MM.1S (cell line): ENCODE measurements at regions not wholly inside any gene's neighbourhood (a gene's known extent, or its start where the extent isn't known, plus 50 kb on each side); places are given as distances from the start of the nearest gene placed in this dataset.

Source experiments
- EZH2phosphoT487 ChIP-seq: fragments of 300-600 bp; sonication (generic); IDR thresholded peaks from 2 replicates; pipeline ENCODE4 v1.6.1; 2018; ENCODE audit warnings: antibody characterized with exemption, low read length
- TF ChIP-seq, protein P1 (sequence below): fragments of 300-600 bp; sonication (generic); IDR thresholded peaks from 2 replicates; pipeline ENCODE4 v1.5.1; 2016; ENCODE audit warnings: antibody characterized with exemption, low read length, mixed read lengths

DNA sequence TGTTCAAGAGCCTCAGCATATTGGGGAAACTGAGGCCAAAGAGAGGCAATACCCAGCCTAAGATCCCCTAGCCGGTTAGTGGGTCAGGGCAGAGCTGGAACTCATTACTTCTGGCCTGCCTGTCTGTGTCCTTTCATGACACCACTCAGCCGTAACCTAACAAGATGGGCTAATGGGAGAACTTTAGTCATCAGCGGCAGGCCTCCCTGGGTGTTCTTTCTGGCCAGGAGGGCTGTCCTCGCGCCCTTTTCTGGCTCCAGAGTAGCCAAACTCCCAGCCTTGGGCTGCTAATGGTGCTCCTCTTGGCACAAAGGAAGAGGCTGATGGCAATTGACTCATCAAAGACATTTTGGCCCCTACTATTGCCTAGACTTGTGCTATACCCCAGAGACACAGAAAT lies 76.6 kb downstream of the NCR2 start:
- TF ChIP-seq EZH2phosphoT487: no peak
- TF ChIP-seq, protein P1, sequence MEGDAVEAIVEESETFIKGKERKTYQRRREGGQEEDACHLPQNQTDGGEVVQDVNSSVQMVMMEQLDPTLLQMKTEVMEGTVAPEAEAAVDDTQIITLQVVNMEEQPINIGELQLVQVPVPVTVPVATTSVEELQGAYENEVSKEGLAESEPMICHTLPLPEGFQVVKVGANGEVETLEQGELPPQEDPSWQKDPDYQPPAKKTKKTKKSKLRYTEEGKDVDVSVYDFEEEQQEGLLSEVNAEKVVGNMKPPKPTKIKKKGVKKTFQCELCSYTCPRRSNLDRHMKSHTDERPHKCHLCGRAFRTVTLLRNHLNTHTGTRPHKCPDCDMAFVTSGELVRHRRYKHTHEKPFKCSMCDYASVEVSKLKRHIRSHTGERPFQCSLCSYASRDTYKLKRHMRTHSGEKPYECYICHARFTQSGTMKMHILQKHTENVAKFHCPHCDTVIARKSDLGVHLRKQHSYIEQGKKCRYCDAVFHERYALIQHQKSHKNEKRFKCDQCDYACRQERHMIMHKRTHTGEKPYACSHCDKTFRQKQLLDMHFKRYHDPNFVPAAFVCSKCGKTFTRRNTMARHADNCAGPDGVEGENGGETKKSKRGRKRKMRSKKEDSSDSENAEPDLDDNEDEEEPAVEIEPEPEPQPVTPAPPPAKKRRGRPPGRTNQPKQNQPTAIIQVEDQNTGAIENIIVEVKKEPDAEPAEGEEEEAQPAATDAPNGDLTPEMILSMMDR: no peak
